ENCODE measurements at regions not wholly inside any gene's neighbourhood (a gene's known extent, or its start where the extent isn't known, plus 50 kb on each side); places are given as distances from the start of the nearest gene placed in this dataset.

DNA sequence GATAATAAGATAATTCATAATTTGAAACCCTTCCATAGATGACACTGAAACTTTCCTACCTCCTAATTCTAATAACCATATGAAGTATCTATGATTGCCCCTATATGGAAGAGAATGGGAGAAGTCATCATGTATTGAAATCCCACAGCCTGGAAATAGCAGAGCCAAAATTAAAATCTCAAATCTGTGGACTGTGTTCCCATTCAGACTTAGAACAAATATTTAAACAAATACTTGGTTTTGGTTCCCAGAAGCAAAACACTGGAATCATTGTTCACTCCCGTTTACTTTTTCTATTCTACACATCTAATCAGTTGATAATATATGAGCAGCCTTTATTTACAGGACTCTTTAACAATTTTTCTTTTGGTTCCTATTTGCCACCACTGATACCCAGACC lies 92.6 kb upstream of the PTPRD start:
- no peaks in the 10 kb centered on the region for H3K36me3 ChIP-seq (ENCODE audit: control insufficient read depth in 5 of 5, insufficient read depth in 5 of 5, low read length in 5 of 5)

DNA sequence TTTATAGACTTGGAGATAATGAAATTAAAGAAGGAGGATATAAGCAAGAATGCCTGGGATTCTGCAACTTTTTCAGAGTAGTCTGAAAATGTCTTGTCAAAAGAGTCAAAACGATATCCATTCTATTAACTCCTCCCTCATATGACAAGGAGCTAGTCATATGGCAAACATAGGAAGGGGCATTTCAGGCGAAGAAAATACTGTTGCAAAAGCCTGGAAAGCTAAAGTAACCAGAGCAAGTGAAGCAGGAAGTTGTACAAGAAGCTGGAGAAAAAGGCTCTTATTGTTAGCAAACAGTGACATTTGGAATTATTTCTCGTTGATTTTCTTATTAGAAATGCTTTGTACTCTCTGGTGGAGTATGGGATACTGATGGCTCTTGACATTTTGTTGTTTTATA lies 94.0 kb upstream of the PTPRD start:
- Histone ChIP-seq H3K4me1 (ENCODE audit: control insufficient read depth in 5 of 5, insufficient read depth in 5 of 5, low read length in 5 of 5) (no peaks in the 10 kb centered on the region), H3K9ac (ENCODE audit: low read length in 5 of 5) (no peak overlapping the region), H3K4me3 (ENCODE audit: low read depth in 1 of 5, low read length in 5 of 5) (no peak overlapping the region), H3K27ac (ENCODE audit: low read depth, low read length) (no peak overlapping the region), H3K9me3 (ENCODE audit: control insufficient read depth in 5 of 5, low read length in 5 of 5) (no peaks in the 10 kb centered on the region), H3K27me3 (ENCODE audit: control insufficient read depth in 5 of 5, insufficient read depth in 4 of 5, low read length in 5 of 5) (no peaks in the 10 kb centered on the region), H3K36me3 (ENCODE audit: control insufficient read depth in 5 of 5, insufficient read depth in 5 of 5, low read length in 5 of 5) (no peaks in the 10 kb centered on the region)

More for the DNA sequence above, 92.6 kb upstream of the PTPRD start:
- Histone ChIP-seq H3K4me1 (ENCODE audit: control insufficient read depth in 5 of 5, insufficient read depth in 5 of 5, low read length in 5 of 5) (no peaks in the 10 kb centered on the region), H3K9ac (ENCODE audit: low read length in 5 of 5) (no peak overlapping the region), H3K27me3 (ENCODE audit: control insufficient read depth in 5 of 5, insufficient read depth in 4 of 5, low read length in 5 of 5) (no peaks in the 10 kb centered on the region), H3K27ac (ENCODE audit: low read depth, low read length) (no peak overlapping the region), H3K9me3 (ENCODE audit: control insufficient read depth in 5 of 5, low read length in 5 of 5) (no peaks in the 10 kb centered on the region), H3K4me3 (ENCODE audit: low read depth in 1 of 5, low read length in 5 of 5) (no peak overlapping the region)

DNA sequence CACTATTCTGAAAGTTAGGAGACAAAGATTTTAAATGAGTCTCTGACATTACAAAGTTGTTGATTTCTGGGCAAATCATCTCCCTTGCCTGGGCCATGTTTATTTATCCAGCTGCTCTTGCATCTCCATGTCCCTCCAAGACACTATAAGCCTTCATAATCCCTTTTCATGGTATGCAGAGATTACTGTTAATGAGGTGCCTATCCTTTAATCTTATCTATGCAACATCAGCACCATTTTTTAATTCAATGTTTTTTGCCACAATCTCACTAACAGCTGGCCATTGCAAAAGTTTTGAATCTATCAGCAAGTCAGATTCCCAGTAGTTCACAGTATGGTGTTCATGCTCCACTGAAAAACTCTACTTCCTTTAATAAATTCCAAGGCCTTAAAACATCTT lies 108.5 kb upstream of the PTPRD start:
- no peaks in the 10 kb centered on the region for H3K27me3 ChIP-seq (ENCODE audit: control insufficient read depth in 5 of 5, insufficient read depth in 4 of 5, low read length in 5 of 5)
- H3K4me1 ChIP-seq (ENCODE audit: control insufficient read depth in 5 of 5, insufficient read depth in 5 of 5, low read length in 5 of 5), result no peaks in the 10 kb centered on the region
- H3K9me3 ChIP-seq (ENCODE audit: control insufficient read depth in 5 of 5, low read length in 5 of 5), result peaks cover 0 to 3% (median 0%) of the 10 kb centered on the region in 5 donors
- H3K4me3 ChIP-seq (ENCODE audit: low read depth in 1 of 5, low read length in 5 of 5), result no peak overlapping the region
- no peak overlapping the region for H3K9ac ChIP-seq (ENCODE audit: low read length in 5 of 5)
- H3K36me3 ChIP-seq (ENCODE audit: control insufficient read depth in 5 of 5, insufficient read depth in 5 of 5, low read length in 5 of 5), result no peaks in the 10 kb centered on the region
- no peak overlapping the region for H3K27ac ChIP-seq (ENCODE audit: low read depth, low read length)

DNA sequence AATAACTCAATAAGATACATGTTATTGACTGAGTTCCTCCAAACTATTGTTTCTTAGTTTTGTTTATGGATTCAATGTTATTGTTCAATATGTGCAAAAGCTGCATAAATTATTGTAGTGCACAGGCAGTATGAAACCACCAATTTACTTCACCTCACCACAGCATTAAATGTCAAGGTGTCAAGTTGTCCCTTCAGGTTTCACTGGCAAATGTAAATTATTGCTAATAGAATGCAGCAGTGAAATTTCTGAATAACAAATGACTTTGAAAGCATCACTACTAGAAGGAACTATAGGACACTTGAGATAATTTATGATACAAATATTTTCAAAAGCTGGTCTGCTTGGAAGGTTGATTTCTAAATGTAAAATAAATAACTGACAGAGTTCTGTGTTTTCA lies 116.4 kb upstream of the PTPRD start:
- Histone ChIP-seq H3K9ac (ENCODE audit: low read length in 5 of 5) (no peak overlapping the region), H3K9me3 (ENCODE audit: control insufficient read depth in 5 of 5, low read length in 5 of 5) (no peaks in the 10 kb centered on the region), H3K4me1 (ENCODE audit: control insufficient read depth in 5 of 5, insufficient read depth in 5 of 5, low read length in 5 of 5) (no peaks in the 10 kb centered on the region), H3K36me3 (ENCODE audit: control insufficient read depth in 5 of 5, insufficient read depth in 5 of 5, low read length in 5 of 5) (no peaks in the 10 kb centered on the region), H3K27ac (ENCODE audit: low read depth, low read length) (no peak overlapping the region), H3K4me3 (ENCODE audit: low read depth in 1 of 5, low read length in 5 of 5) (no peak overlapping the region), H3K27me3 (ENCODE audit: control insufficient read depth in 5 of 5, insufficient read depth in 4 of 5, low read length in 5 of 5) (no peaks in the 10 kb centered on the region)

DNA sequence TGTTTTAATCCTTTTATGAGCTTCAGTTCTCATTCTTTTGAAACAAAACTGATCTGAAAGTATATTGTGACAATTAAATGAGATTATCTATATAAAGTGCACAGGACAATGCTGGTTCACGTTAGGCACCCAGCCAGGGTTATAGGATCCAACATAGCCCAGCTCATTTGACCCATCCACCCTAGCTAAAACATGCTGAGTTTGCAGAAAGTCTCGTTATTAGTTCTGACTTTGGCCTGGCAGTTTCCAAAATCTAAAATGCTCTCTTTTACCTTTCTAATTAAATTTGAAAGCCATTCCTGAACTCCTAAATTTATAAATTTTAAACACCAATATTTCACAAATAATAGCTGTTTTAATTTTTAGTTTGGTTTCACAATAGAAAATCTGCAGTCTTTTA lies 131.9 kb upstream of the PTPRD start:
- H3K9ac ChIP-seq (ENCODE audit: low read length in 5 of 5), result no peak overlapping the region

DNA sequence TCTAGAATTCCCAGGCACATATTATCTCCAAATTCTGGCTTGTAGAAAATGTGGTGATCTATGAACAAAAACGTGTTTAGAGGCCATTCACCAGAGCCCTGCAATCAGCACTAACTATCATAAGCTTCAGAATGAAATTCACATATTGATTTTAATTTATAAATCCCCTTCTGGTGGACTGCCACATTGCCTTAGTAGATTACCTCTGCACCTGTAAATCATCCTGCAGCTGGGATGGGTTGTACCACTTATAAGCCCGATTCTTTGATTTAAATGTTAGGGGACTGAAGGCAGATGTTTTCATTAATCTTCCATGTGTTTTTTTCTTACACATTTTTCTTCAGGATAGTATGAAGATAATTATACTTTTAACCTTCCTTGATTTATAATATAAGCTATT lies 140.7 kb upstream of the PTPRD start:
- no peak overlapping the region for H3K27ac ChIP-seq (ENCODE audit: low read depth, low read length)
- H3K4me3 ChIP-seq (ENCODE audit: low read depth in 1 of 5, low read length in 5 of 5), result no peak overlapping the region
- no peak overlapping the region for H3K9ac ChIP-seq (ENCODE audit: low read length in 5 of 5)
- H3K9me3 ChIP-seq (ENCODE audit: control insufficient read depth in 5 of 5, low read length in 5 of 5), result peaks cover 0 to 7% (median 3%) of the 10 kb centered on the region in 5 donors
- H3K27me3 ChIP-seq (ENCODE audit: control insufficient read depth in 5 of 5, insufficient read depth in 4 of 5, low read length in 5 of 5), result no peaks in the 10 kb centered on the region
- no peaks in the 10 kb centered on the region for H3K4me1 ChIP-seq (ENCODE audit: control insufficient read depth in 5 of 5, insufficient read depth in 5 of 5, low read length in 5 of 5)
- H3K36me3 ChIP-seq (ENCODE audit: control insufficient read depth in 5 of 5, insufficient read depth in 5 of 5, low read length in 5 of 5), result no peaks in the 10 kb centered on the region

More for the DNA sequence above, 131.9 kb upstream of the PTPRD start:
- H3K4me3 ChIP-seq (ENCODE audit: low read depth in 1 of 5, low read length in 5 of 5), result no peak overlapping the region
- H3K27me3 ChIP-seq (ENCODE audit: control insufficient read depth in 5 of 5, insufficient read depth in 4 of 5, low read length in 5 of 5), result no peaks in the 10 kb centered on the region
- no peaks in the 10 kb centered on the region for H3K36me3 ChIP-seq (ENCODE audit: control insufficient read depth in 5 of 5, insufficient read depth in 5 of 5, low read length in 5 of 5)
- H3K9me3 ChIP-seq (ENCODE audit: control insufficient read depth in 5 of 5, low read length in 5 of 5), result no peaks in the 10 kb centered on the region
- H3K4me1 ChIP-seq (ENCODE audit: control insufficient read depth in 5 of 5, insufficient read depth in 5 of 5, low read length in 5 of 5), result no peaks in the 10 kb centered on the region
- H3K27ac ChIP-seq (ENCODE audit: low read depth, low read length), result no peak overlapping the region

DNA sequence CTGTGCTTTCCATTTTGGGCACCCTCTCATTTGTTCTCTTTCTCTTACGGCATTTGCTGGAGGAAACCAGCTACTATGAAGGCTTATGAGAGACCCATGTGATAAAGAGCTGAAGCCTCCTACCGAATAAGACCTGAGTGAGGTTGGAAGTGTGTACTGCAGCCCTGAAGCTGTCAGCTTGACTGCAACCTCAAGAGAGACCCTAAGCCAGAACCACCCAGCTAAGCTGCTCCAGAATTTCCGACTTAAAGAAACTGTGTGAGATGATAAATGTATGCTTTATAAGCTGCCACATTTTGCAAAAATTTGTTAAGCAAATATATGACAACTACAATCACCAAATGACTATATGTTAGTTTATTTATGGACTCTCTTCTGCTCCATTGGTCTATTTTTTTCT lies 151.7 kb upstream of the PTPRD start:
- peaks cover 0 to 5% (median 0%) of the 10 kb centered on the region in 5 donors for H3K9me3 ChIP-seq (ENCODE audit: control insufficient read depth in 5 of 5, low read length in 5 of 5)
- no peaks in the 10 kb centered on the region for H3K36me3 ChIP-seq (ENCODE audit: control insufficient read depth in 5 of 5, insufficient read depth in 5 of 5, low read length in 5 of 5)
- H3K27ac ChIP-seq (ENCODE audit: low read depth, low read length), result no peak overlapping the region
- H3K27me3 ChIP-seq (ENCODE audit: control insufficient read depth in 5 of 5, insufficient read depth in 4 of 5, low read length in 5 of 5), result no peaks in the 10 kb centered on the region
- H3K9ac ChIP-seq (ENCODE audit: low read length in 5 of 5), result no peak overlapping the region
- no peak overlapping the region for H3K4me3 ChIP-seq (ENCODE audit: low read depth in 1 of 5, low read length in 5 of 5)
- no peaks in the 10 kb centered on the region for H3K4me1 ChIP-seq (ENCODE audit: control insufficient read depth in 5 of 5, insufficient read depth in 5 of 5, low read length in 5 of 5)

DNA sequence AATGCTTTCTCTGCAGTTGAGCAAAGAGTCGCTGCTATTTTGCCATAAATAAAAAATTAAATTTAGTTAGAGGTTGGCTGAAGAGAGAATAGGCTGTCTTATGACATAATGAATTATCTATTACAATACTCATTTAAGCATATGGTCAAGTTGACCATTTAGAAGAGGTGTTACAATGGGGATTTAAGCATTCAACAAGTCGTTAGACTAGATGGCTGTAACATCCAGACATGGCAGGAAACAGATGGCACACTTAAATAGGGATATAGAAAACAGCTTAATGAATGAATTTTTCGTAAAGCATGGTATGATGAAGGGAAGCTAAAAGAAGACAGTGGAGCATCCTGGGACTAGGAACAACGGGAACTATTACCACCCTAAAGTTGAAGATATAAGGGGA lies 160.3 kb upstream of the PTPRD start:
- peaks cover 0 to 3% (median 0%) of the 10 kb centered on the region in 5 donors for H3K9me3 ChIP-seq (ENCODE audit: control insufficient read depth in 5 of 5, low read length in 5 of 5)
- H3K27ac ChIP-seq (ENCODE audit: low read depth, low read length), result no peak overlapping the region

DNA sequence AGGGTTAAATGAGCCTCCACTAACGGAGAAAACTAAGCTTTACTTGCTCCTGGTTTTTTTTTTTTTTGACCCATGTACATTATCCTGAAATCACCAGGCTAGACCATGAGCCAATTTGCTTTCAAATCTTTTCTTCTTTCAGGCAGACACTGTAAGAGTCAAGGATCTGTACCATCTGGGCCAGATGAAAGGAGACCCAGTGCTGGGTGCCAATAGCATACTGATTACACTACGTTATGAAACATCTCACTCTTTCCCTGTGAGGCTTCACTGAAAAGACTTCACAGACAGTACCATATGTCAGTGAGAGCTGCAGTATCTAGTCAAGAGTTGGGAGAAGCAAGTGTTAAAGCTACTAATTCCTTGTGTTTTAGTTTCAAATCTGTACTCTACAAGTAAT lies 161.2 kb upstream of the PTPRD start:
- Histone ChIP-seq H3K4me3 (ENCODE audit: low read depth in 1 of 5, low read length in 5 of 5) (no peak overlapping the region), H3K36me3 (ENCODE audit: control insufficient read depth in 5 of 5, insufficient read depth in 5 of 5, low read length in 5 of 5) (no peaks in the 10 kb centered on the region), H3K9me3 (ENCODE audit: control insufficient read depth in 5 of 5, low read length in 5 of 5) (peaks cover 0 to 4% (median 3%) of the 10 kb centered on the region in 5 donors), H3K27ac (ENCODE audit: low read depth, low read length) (no peak overlapping the region), H3K27me3 (ENCODE audit: control insufficient read depth in 5 of 5, insufficient read depth in 4 of 5, low read length in 5 of 5) (no peaks in the 10 kb centered on the region), H3K9ac (ENCODE audit: low read length in 5 of 5) (no peak overlapping the region), H3K4me1 (ENCODE audit: control insufficient read depth in 5 of 5, insufficient read depth in 5 of 5, low read length in 5 of 5) (no peaks in the 10 kb centered on the region)

More for the DNA sequence above, 160.3 kb upstream of the PTPRD start:
- H3K27me3 ChIP-seq (ENCODE audit: control insufficient read depth in 5 of 5, insufficient read depth in 4 of 5, low read length in 5 of 5), result no peaks in the 10 kb centered on the region
- no peaks in the 10 kb centered on the region for H3K4me1 ChIP-seq (ENCODE audit: control insufficient read depth in 5 of 5, insufficient read depth in 5 of 5, low read length in 5 of 5)
- H3K9ac ChIP-seq (ENCODE audit: low read length in 5 of 5), result no peak overlapping the region
- no peaks in the 10 kb centered on the region for H3K36me3 ChIP-seq (ENCODE audit: control insufficient read depth in 5 of 5, insufficient read depth in 5 of 5, low read length in 5 of 5)
- no peak overlapping the region for H3K4me3 ChIP-seq (ENCODE audit: low read depth in 1 of 5, low read length in 5 of 5)

DNA sequence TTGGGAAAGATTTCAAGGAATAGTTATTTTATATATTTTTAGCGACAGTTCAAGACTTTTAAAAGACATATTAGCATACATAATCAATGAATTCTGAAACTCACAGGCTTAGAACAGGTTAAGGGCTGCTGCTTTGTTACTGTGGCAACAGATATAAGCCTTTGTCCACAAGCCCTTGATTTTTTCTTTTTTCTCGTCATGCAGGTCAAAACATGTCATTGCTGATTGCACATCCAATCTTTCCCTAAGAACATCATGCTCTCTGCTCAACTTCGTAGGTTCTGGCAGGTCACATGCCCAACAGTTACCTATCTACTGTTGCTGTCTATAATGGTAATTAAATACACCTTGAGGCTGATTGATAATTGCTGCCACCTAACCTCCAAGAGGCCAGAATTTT lies 172.5 kb upstream of the PTPRD start:
- H3K27me3 ChIP-seq (ENCODE audit: control insufficient read depth in 5 of 5, insufficient read depth in 4 of 5, low read length in 5 of 5), result no peaks in the 10 kb centered on the region
- no peaks in the 10 kb centered on the region for H3K36me3 ChIP-seq (ENCODE audit: control insufficient read depth in 5 of 5, insufficient read depth in 5 of 5, low read length in 5 of 5)
- H3K9me3 ChIP-seq (ENCODE audit: control insufficient read depth in 5 of 5, low read length in 5 of 5), result peaks cover 0 to 6% (median under 1%) of the 10 kb centered on the region in 5 donors
- no peaks in the 10 kb centered on the region for H3K4me1 ChIP-seq (ENCODE audit: control insufficient read depth in 5 of 5, insufficient read depth in 5 of 5, low read length in 5 of 5)
- no peak overlapping the region for H3K27ac ChIP-seq (ENCODE audit: low read depth, low read length)
- H3K4me3 ChIP-seq (ENCODE audit: low read depth in 1 of 5, low read length in 5 of 5), result no peak overlapping the region
- no peak overlapping the region for H3K9ac ChIP-seq (ENCODE audit: low read length in 5 of 5)

DNA sequence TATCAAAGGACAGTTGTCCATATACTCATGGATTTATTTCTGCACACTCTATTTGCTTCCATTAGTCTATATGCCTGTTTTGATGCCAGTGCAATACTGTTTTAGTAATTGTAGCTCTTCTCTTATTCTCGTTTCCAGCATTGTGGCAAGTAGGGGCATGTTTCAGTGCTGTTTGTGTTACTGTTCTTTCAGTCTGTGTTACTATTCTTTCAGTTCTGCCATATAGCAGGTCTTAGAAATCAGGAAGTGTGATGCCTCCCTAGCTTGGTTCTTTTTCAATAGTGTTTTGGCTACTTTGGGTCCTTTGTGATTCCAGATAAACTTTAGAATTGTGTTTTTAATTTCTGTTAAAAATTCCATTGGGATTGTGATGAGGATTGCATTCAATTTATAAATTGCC lies 180.5 kb upstream of the PTPRD start:
- no peaks in the 10 kb centered on the region for H3K27me3 ChIP-seq (ENCODE audit: control insufficient read depth in 5 of 5, insufficient read depth in 4 of 5, low read length in 5 of 5)
- no peak overlapping the region for H3K9ac ChIP-seq (ENCODE audit: low read length in 5 of 5)
- no peak overlapping the region for H3K4me3 ChIP-seq (ENCODE audit: low read depth in 1 of 5, low read length in 5 of 5)
- no peaks in the 10 kb centered on the region for H3K4me1 ChIP-seq (ENCODE audit: control insufficient read depth in 5 of 5, insufficient read depth in 5 of 5, low read length in 5 of 5)
- H3K36me3 ChIP-seq (ENCODE audit: control insufficient read depth in 5 of 5, insufficient read depth in 5 of 5, low read length in 5 of 5), result no peaks in the 10 kb centered on the region
- peaks cover 0 to 17% (median 10%) of the 10 kb centered on the region in 5 donors for H3K9me3 ChIP-seq (ENCODE audit: control insufficient read depth in 5 of 5, low read length in 5 of 5)
- no peak overlapping the region for H3K27ac ChIP-seq (ENCODE audit: low read depth, low read length)

Measured in subcutaneous abdominal adipose tissue (tissue), 5 donors.